ENCODE measurements at regions not wholly inside any gene's neighbourhood (a gene's known extent, or its start where the extent isn't known, plus 50 kb on each side); places are given as distances from the start of the nearest gene placed in this dataset.

DNA sequence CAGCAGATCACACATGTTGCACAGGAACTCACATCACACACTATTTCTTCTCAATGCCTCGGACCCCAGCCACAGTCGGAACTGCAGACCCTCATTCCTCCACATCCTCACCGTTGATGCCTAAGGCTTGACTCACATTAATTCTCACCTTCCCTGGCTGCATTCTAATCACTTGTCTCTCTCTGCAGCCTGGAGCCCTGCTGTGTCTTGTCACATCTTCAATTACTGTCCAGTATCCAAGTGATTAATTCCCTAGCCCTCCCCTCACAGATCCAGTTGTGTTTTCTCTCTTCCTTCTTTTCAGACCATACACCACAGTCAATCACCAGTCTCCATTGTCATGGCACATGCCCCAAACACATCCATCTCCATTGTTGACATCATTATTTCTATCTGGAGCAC lies 592.4 kb upstream of the IGFBP3 start:
- peak overlapping the region in 1 of 2 experiments; percentile 67 for H3K18ac ChIP-seq (ENCODE audit: low read depth in 1 of 2, low read length in 2 of 2)
- H3K79me1 ChIP-seq (replicated peaks; ENCODE audit: low read length, poor library complexity, severe bottlenecking): no peaks in the 10 kb centered on the region
- peak overlapping the region in 1 of 2 experiments; percentile 2 for H3K4ac ChIP-seq (ENCODE audit: low read depth in 1 of 2, low read length in 2 of 2)
- no peaks in the 10 kb centered on the region for H3K4me1 ChIP-seq (ENCODE audit: control insufficient read depth, insufficient read depth, low read depth, low read length)
- H3K14ac ChIP-seq (ENCODE audit: low read length in 2 of 2): no peak overlapping the region
- H4K91ac ChIP-seq (ENCODE audit: low read length): no peak overlapping the region
- H3K4me3 ChIP-seq (ENCODE audit: insufficient read depth in 1 of 2, low read depth in 1 of 2, low read length in 2 of 2): no peak overlapping the region
- no peak overlapping the region for H3K4me2 ChIP-seq (ENCODE audit: low read length, poor library complexity, severe bottlenecking)
- no peaks in the 10 kb centered on the region for H3K36me3 ChIP-seq (ENCODE audit: control insufficient read depth in 1 of 2, insufficient read depth in 2 of 2, low read depth in 1 of 2, low read length in 2 of 2)
- no peak overlapping the region for H3K23ac ChIP-seq (ENCODE audit: low read length in 2 of 2)
- no peak overlapping the region for H2BK5ac ChIP-seq (ENCODE audit: low read depth, low read length, poor library complexity, severe bottlenecking)
- H2BK15ac ChIP-seq (ENCODE audit: low read depth, poor library complexity, severe bottlenecking): no peak overlapping the region
- no peak overlapping the region for H3K9ac ChIP-seq (ENCODE audit: low read length)
- H3K27ac ChIP-seq (ENCODE audit: low read length, poor library complexity, severe bottlenecking): no peak overlapping the region
- DNase-seq: no peak
- peaks cover 3% of the 10 kb centered on the region for H3K9me3 ChIP-seq (ENCODE audit: control insufficient read depth, low read length)
- H2BK12ac ChIP-seq (ENCODE audit: low read length in 2 of 2): peak overlapping the region in 1 of 2 experiments; percentile 0
- H2AK5ac ChIP-seq (ENCODE audit: low read length, severe bottlenecking): no peak overlapping the region
- H2BK120ac ChIP-seq (ENCODE audit: low read depth, low read length): no peak overlapping the region
- 33% methylated on average over 3 of the region's 3 CpGs for WGBS
- H4K8ac ChIP-seq (ENCODE audit: low read length): no peak overlapping the region
- H2AFZ ChIP-seq (ENCODE audit: low read depth, low read length): no peak overlapping the region
- no peaks in the 10 kb centered on the region for H3K27me3 ChIP-seq (ENCODE audit: control insufficient read depth in 1 of 2, insufficient read depth in 1 of 2, low read length in 2 of 2)

DNA sequence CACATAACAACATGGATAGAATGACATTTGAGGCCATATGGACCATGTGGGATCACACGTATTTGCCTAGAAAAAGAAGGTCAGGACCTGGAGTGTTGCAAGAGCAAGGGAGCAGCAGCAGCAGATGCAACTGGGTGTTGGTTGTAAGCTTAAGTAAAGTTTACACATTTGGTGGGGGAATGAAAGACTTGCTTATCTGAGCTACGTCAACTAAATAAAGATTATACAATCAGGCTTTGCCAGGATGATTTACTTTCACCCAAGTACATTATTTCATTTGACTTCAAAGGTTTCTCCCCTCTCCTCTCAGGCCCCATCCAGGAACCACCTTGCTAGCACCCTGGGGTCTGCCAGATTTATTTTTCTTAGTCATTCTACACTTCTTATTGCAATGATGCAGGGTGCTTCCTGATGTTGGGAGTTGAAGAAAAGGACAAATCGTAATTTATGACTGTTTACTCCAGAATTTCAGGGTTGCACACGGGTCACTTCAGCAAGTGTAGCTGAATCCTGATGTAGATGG lies 591.9 kb upstream of the IGFBP3 start:
- H3K23ac ChIP-seq (ENCODE audit: low read length in 2 of 2): no peak overlapping the region
- no peak overlapping the region for H3K9ac ChIP-seq (ENCODE audit: low read length)
- H3K4me1 ChIP-seq (ENCODE audit: control insufficient read depth, insufficient read depth, low read depth, low read length): no peaks in the 10 kb centered on the region
- no peak overlapping the region for H3K14ac ChIP-seq (ENCODE audit: low read length in 2 of 2)
- H2BK15ac ChIP-seq (ENCODE audit: low read depth, poor library complexity, severe bottlenecking): no peak overlapping the region
- peak; percentile 77 for DNase-seq
- H3K18ac ChIP-seq (ENCODE audit: low read depth in 1 of 2, low read length in 2 of 2): no peak overlapping the region
- WGBS: 24% methylated on average over 4 of the region's 4 CpGs
- no peak overlapping the region for H2BK120ac ChIP-seq (ENCODE audit: low read depth, low read length)
- no peak overlapping the region for H3K27ac ChIP-seq (ENCODE audit: low read length, poor library complexity, severe bottlenecking)
- no peaks in the 10 kb centered on the region for H3K36me3 ChIP-seq (ENCODE audit: control insufficient read depth in 1 of 2, insufficient read depth in 2 of 2, low read depth in 1 of 2, low read length in 2 of 2)
- H4K91ac ChIP-seq (ENCODE audit: low read length): no peak overlapping the region
- H2BK12ac ChIP-seq (ENCODE audit: low read length in 2 of 2): no peak overlapping the region
- no peak overlapping the region for H4K8ac ChIP-seq (ENCODE audit: low read length)
- H3K4ac ChIP-seq (ENCODE audit: low read depth in 1 of 2, low read length in 2 of 2): no peak overlapping the region
- no peak overlapping the region for H2AK5ac ChIP-seq (ENCODE audit: low read length, severe bottlenecking)
- H3K27me3 ChIP-seq (ENCODE audit: control insufficient read depth in 1 of 2, insufficient read depth in 1 of 2, low read length in 2 of 2): no peaks in the 10 kb centered on the region
- H2BK5ac ChIP-seq (ENCODE audit: low read depth, low read length, poor library complexity, severe bottlenecking): no peak overlapping the region
- H3K4me2 ChIP-seq (ENCODE audit: low read length, poor library complexity, severe bottlenecking): no peak overlapping the region
- no peaks in the 10 kb centered on the region for H3K79me1 ChIP-seq (replicated peaks; ENCODE audit: low read length, poor library complexity, severe bottlenecking)
- H3K9me3 ChIP-seq (ENCODE audit: control insufficient read depth, low read length): peaks cover 5% of the 10 kb centered on the region
- no peak overlapping the region for H2AFZ ChIP-seq (ENCODE audit: low read depth, low read length)
- no peak overlapping the region for H3K4me3 ChIP-seq (ENCODE audit: insufficient read depth in 1 of 2, low read depth in 1 of 2, low read length in 2 of 2)

DNA sequence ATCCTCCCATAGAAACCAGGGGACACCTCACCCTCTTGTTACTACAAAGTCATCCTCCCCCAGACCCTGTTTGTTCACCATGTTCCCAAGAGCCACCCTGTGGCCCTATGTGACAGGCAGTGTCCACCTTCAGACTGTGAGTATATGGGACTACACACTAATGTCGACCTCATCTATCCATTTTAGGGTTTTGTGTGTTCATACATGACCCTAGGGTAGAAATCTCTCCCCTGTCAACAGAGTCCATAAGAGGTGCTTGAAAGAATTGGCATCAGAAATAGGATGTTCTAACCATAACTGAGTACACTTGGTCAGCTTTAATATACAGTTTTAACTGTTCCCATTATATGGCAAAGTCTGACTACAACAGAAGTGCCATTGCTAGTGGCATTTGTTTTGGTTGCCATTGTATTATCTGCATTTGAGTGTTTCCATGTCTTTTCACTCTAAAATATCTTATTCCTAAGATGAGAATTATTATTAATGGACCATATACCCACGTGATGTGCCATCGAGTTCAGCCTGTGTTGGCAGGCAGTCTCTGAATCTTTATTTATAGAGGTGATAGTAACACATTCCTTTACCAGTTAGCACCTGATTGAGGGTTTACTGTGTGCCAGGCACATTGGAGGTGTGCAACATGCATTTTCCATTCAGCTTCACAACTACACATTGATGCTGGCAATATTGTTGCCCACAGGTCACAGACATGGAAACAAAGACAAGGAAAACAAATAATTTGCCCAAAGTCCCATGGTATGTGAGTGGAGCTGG lies 590.6 kb upstream of the IGFBP3 start:
- Histone ChIP-seq H4K91ac (ENCODE audit: low read length) (peak overlapping the region; percentile 45), H3K27ac (ENCODE audit: low read length, poor library complexity, severe bottlenecking) (no peak overlapping the region), H3K9ac (ENCODE audit: low read length) (no peak overlapping the region)

DNA sequence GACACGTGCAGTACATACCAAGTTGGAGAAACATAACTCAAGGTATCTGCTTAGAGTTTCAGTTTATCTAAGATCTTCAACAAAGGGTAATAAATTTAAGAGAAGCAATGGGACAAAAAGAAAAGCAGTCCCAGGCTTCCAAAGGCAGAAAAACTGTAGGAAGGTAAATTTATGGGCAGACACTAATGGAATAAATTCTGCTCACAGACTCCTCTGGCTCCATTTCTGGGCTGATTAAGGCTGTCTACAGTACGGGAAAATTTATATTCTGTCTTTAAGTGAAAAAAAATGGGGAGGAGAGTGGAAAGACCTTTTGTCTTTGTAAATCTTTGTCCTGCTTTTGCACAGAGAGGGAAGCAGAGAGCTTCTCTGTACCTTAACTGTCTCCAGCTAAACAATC lies 587.5 kb upstream of the IGFBP3 start:
- no peak overlapping the region for H3K23ac ChIP-seq (ENCODE audit: low read length in 2 of 2)
- H3K9me3 ChIP-seq (ENCODE audit: control insufficient read depth, low read length): peaks cover 14% of the 10 kb centered on the region
- no peak overlapping the region for H3K27ac ChIP-seq (ENCODE audit: low read length, poor library complexity, severe bottlenecking)
- no peaks in the 10 kb centered on the region for H3K36me3 ChIP-seq (ENCODE audit: control insufficient read depth in 1 of 2, insufficient read depth in 2 of 2, low read depth in 1 of 2, low read length in 2 of 2)
- no peak overlapping the region for H2BK15ac ChIP-seq (ENCODE audit: low read depth, poor library complexity, severe bottlenecking)
- H3K27me3 ChIP-seq (ENCODE audit: control insufficient read depth in 1 of 2, insufficient read depth in 1 of 2, low read length in 2 of 2): no peaks in the 10 kb centered on the region
- no peak overlapping the region for H4K8ac ChIP-seq (ENCODE audit: low read length)
- no peak overlapping the region for H2BK5ac ChIP-seq (ENCODE audit: low read depth, low read length, poor library complexity, severe bottlenecking)
- no peak overlapping the region for H3K18ac ChIP-seq (ENCODE audit: low read depth in 1 of 2, low read length in 2 of 2)
- no peak overlapping the region for H3K9ac ChIP-seq (ENCODE audit: low read length)
- H3K4me3 ChIP-seq (ENCODE audit: insufficient read depth in 1 of 2, low read depth in 1 of 2, low read length in 2 of 2): no peak overlapping the region
- no peak overlapping the region for H4K91ac ChIP-seq (ENCODE audit: low read length)
- 44% methylated on average over 1 of the region's 2 CpGs for WGBS
- no peak overlapping the region for H2AK5ac ChIP-seq (ENCODE audit: low read length, severe bottlenecking)
- H2AFZ ChIP-seq (ENCODE audit: low read depth, low read length): no peak overlapping the region
- H2BK12ac ChIP-seq (ENCODE audit: low read length in 2 of 2): no peak overlapping the region
- no peak for DNase-seq
- no peak overlapping the region for H3K14ac ChIP-seq (ENCODE audit: low read length in 2 of 2)
- H3K79me1 ChIP-seq (replicated peaks; ENCODE audit: low read length, poor library complexity, severe bottlenecking): no peaks in the 10 kb centered on the region
- H3K4ac ChIP-seq (ENCODE audit: low read depth in 1 of 2, low read length in 2 of 2): no peak overlapping the region
- no peak overlapping the region for H2BK120ac ChIP-seq (ENCODE audit: low read depth, low read length)
- H3K4me2 ChIP-seq (ENCODE audit: low read length, poor library complexity, severe bottlenecking): no peak overlapping the region
- H3K4me1 ChIP-seq (ENCODE audit: control insufficient read depth, insufficient read depth, low read depth, low read length): no peaks in the 10 kb centered on the region

More for the DNA sequence above, 590.6 kb upstream of the IGFBP3 start:
- H2BK5ac ChIP-seq (ENCODE audit: low read depth, low read length, poor library complexity, severe bottlenecking): no peak overlapping the region
- peak overlapping the region; percentile 65 for H4K8ac ChIP-seq (ENCODE audit: low read length)
- no peaks in the 10 kb centered on the region for H3K4me1 ChIP-seq (ENCODE audit: control insufficient read depth, insufficient read depth, low read depth, low read length)
- H2AK5ac ChIP-seq (ENCODE audit: low read length, severe bottlenecking): no peak overlapping the region
- no peak overlapping the region for H2AFZ ChIP-seq (ENCODE audit: low read depth, low read length)
- no peak overlapping the region for H3K4me2 ChIP-seq (ENCODE audit: low read length, poor library complexity, severe bottlenecking)
- no peak overlapping the region for H3K4me3 ChIP-seq (ENCODE audit: insufficient read depth in 1 of 2, low read depth in 1 of 2, low read length in 2 of 2)
- 76% methylated on average over 3 of the region's 3 CpGs for WGBS
- no peaks in the 10 kb centered on the region for H3K36me3 ChIP-seq (ENCODE audit: control insufficient read depth in 1 of 2, insufficient read depth in 2 of 2, low read depth in 1 of 2, low read length in 2 of 2)
- H3K18ac ChIP-seq (ENCODE audit: low read depth in 1 of 2, low read length in 2 of 2): peak overlapping the region in 1 of 2 experiments; percentile 52
- peak overlapping the region; percentile 28 to 97 for H2BK12ac ChIP-seq (ENCODE audit: low read length in 2 of 2)
- no peak overlapping the region for H3K14ac ChIP-seq (ENCODE audit: low read length in 2 of 2)
- H3K9me3 ChIP-seq (ENCODE audit: control insufficient read depth, low read length): peaks cover 5% of the 10 kb centered on the region
- no peak overlapping the region for H3K23ac ChIP-seq (ENCODE audit: low read length in 2 of 2)
- DNase-seq: no peak
- peak overlapping the region; percentile 29 for H2BK120ac ChIP-seq (ENCODE audit: low read depth, low read length)
- H3K79me1 ChIP-seq (replicated peaks; ENCODE audit: low read length, poor library complexity, severe bottlenecking): no peaks in the 10 kb centered on the region
- H2BK15ac ChIP-seq (ENCODE audit: low read depth, poor library complexity, severe bottlenecking): no peak overlapping the region
- H3K4ac ChIP-seq (ENCODE audit: low read depth in 1 of 2, low read length in 2 of 2): peak overlapping the region in 1 of 2 experiments; percentile 47
- no peaks in the 10 kb centered on the region for H3K27me3 ChIP-seq (ENCODE audit: control insufficient read depth in 1 of 2, insufficient read depth in 1 of 2, low read length in 2 of 2)

All from mesenchymal stem cell (in vitro differentiated cells and primary cell).